NCI-H1048 (cell line): ENCODE measurements at regions not wholly inside any gene's neighbourhood (a gene's known extent, or its start where the extent isn't known, plus 50 kb on each side); places are given as distances from the start of the nearest gene placed in this dataset.
"Not testable (repeated sequence)": the region's sequence is repeated elsewhere in the genome, so short reads cannot be mapped to it uniquely, and the experiment has no call there.

ENCODE experiments used
- DNase-seq: peaks from one replicate; lab custom pipeline; 2025; lab: John Stamatoyannopoulos, UW

DNA sequence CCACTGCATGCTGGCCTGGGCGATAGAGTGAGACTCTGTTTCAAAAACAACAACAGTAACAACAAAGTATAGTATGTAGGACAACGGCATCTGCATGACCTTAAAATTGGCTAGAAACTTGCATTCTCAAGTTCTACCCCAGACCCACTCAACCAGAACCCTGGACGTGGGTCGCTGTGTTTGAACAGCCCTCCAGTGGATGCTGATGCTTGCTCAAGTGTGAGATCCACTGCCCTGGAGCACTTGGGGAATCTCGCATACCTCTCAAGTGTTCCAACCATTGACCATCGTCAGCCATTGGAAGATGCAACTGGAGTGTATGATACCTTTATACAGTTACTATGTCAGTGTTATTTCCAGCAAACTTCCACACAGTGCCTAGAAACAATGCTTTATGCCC is 435.9 kb downstream of the DCDC2C start:
- DNase-seq = no peak

DNA sequence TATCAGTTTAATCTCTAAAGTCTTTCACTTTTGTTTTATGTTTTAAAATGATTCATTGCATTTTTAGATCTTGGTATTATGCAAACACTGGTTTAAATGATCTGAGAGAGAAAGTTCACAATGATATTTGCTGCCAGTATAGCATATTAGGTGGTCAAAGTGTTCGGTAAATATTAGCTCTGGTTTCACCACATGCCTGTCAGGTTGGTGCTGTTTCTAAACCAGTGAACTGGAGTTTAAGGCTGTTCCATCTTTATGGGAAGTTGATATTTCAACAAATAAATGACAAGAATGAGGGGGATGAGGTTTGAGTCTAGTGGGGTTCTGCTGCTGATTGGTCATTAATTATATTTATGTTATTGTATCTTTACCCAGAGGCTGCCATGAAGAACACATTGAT is 436.4 kb downstream of the DCDC2C start:
- DNase-seq = no peak

DNA sequence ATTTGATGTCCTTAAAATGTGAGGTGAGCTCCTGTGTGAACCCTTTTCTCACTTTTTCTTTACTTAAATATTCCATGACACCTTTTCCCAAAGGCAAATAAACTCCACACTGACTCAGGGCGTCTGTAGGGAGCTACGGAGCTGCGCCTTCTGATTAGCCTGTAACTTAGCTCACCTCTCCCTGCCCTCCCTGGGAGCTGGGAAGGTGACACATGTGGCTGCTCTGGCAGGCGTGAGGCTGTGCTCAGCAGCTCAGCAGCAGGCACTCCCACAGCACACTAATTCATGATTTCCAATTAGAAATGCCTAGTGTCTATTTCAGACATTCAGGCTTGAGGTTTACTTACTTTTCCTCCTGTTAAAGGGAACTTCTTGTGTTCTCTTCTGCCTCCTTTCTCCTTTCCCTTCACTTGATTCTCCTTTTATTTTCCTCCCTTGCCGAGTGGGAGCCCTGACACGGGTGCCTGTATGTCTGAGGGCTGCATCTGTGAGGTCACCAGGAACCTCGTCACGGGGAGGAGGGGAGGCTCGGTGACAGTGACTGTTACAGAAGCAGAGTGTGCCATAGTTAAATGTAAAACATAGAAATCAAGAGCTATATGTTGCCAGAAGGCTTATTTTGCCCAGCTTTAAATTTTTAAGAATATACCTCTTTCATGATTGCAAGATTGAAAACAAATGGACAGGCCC is 437.1 kb downstream of the DCDC2C start:
- DNase-seq = no peak

DNA sequence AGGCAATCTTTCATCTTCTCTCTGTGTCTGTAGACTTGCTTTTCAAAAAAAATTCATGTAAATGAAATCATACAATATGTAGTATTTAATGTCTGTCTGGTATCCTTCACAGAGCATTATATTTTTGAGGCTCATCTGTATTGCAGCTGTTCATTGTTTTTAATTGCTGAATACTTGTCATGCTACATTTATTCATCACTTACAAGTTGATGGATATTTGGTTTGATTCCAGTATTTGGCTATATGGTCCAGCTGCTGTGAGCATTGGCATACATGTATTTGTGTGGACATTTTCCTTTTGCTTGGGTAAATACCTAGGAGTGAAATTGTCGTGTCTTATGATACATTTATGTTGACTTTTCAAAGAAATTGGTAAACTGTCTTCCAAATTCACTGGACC is 441.4 kb downstream of the DCDC2C start:
- DNase-seq = no peak

DNA sequence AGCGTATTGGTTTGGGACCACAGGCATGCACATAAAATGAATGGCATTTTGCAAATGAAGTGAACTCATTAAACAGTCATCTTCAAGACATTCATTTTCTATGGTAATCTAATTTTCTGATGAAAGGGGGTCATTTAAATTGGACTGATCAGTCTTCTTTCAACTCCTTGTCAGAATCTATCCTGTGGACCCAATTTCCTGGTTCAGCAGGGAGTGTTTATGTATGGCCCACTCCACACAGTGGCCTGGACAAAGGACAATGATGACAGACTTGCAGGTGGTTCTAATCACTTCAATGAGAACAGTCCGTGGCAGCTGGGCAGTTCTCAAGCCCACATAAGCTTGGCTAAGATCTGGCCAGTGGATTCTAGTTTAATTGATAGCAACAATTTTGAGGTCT is 448.1 kb downstream of the DCDC2C start:
- no peak for DNase-seq

DNA sequence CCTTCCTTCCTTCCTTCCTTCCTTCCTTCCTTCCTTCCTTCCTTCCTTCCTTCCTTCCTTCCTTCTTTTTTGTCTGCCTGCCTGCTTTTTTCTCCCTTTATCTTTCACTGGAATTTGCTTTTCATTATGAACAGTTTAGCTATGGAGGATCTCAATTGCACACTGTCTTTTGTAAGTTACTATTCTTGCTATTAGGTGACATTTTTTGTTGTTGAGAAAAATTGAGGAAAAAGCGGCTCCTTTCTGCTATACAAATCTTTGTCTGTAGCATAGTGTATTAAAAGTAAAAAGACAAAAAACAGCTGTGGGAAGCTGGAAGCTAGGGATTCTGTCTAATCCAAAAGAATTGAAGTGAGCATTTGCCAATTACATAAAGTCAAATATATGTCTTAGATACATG is 448.7 kb downstream of the DCDC2C start:
- DNase-seq = no peak

DNA sequence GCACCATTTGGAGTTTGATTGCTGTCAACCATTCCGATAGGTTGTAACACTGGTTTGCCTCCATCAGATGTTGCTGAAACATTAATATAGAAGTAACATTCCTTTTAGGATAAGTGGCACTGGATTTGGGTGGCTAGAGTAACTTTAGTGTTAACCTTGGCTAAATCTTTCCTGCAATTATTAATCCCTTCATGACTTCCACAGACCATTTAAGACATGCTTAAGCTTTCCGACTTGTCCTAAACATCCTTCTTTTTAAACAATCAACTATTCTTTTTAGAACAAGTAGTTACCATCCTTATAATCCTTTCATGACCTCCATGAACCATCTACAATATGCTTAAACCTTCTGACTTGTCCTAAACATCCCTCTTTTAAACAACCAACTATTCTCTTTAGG is 465.5 kb downstream of the DCDC2C start:
- no peak for DNase-seq

DNA sequence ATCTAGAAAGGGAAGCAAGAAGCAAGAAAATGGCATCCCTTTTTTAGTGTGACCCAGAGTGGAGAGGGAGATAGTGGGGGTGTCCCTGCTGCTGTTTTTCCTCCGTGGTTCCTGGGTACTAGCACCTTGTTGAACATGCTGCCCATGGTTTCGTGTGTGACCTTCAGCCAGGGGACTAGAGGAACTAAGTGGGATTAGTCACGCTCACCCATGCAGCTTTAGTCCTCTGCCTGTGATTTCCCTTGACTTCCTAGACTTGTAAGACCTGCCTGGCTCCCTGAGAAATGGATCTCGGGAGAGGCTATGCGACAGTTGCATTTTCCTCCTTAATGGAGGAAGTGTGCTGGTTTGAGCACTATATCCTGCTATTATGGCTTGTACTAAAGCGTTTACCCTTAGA is 471.4 kb downstream of the DCDC2C start:
- no peak for DNase-seq

DNA sequence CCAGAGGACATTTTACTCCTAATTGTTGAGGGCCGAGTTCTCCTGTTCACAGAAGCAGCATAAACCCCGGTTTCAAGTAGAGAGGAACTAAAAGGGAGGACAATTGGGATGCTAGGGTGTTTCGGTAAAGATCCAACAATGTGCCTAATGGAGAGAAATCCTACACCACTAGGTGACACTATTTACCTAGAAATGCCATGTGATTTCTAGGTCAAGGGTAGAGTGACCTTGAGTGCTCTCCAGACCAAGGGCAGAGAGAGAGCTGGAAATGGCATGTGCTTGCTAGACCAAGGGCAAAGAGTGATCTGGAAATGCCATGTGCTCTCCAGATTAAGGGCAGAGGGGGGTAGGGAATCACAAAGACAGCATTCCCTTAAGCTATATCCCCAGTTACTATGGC is 472.0 kb downstream of the DCDC2C start:
- DNase-seq = no peak

DNA sequence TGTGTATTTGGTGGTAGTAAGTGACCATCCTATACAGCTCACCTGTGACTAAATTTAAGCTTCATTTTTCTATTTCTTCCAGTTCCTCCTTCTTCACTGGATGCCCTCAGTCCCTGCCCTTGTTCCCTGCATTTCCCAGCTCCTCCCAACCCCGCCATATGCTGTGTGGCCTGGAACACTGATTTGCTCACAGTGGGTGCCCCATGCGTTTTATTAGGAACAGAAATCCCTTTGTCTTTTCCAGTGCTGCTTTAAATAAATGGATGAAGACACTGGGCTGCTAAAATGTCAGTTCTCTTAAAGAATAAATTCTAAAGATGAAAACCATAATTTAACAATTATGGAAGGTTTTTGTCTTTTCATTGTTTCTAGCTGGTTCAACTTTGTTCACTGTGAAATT is 477.3 kb downstream of the DCDC2C start:
- no peak for DNase-seq

DNA sequence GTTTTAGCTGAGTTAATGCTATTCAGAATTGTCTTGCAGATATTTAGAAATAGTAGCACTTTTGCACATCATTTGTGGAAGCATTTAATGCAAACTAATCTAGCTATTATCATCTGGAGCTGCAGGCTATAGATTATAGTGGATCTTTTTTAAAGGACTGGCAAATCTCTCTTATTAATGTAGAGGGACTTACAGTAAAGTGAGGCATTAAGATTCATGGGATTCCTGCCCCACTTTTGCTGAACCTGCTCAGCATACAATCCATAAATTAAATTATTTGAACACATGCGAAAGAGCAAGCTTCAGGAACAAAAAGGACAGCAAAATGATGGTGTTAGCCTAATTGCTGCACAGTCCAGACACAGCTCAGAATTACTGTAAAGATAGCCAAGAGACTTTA is 477.7 kb downstream of the DCDC2C start:
- no peak for DNase-seq

DNA sequence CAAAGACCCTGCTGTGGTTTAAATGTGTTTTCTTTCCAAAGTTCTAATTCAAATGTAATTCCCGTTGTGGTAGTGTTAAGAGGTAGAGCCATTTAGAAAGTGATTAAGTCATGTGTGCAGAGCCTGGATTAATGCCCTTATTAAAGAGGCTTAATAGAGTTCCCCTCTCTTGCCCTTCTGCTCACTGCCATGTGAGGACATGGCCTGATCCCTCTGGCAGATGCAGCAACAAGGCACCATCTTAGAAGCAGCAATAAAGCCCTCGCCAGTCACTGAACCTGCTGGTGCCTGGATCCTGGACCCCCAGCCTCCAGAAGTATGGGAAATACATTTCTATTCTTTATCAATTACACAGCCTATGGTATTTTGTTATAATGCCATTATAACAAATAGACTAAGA is 485.2 kb downstream of the DCDC2C start:
- no peak for DNase-seq

DNA sequence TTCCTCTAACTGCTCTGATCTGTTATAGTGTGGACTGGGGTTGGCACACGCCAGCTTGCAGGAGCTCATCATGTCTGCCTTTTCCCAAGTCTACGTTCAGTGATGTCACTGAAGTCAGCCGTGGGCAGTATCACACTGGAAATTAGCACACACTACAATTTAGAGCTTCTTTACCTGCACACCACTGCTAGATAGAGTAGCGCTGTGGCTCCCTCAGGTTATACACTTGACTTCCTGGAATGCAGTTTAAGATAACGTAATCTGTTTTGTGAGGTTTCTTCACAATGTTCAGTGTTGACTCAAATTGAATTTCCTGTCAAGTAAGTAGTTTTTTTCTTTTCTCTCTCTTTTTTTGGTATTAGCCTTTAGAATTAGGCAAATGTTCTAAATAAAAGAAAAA is 487.2 kb downstream of the DCDC2C start:
- no peak for DNase-seq

DNA sequence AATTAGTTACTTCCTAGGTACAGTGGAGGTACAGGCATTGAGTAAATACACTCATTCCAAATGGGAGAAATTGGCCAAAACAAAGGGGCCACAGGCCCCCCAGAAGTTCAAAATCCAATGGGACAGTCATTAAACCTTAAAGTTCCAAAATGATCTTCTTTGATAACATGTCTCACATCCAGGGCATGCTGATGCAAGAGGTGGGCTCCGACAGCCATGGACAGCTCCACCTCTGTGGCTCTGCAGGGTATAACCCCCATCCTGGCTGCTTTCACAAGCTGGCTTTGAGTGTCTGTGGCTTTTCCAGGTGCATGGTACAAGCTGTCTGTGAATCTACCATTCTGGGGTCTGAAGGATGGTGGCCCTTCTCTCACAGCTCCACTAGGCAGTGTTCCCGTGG is 488.7 kb downstream of the DCDC2C start:
- DNase-seq = no peak

DNA sequence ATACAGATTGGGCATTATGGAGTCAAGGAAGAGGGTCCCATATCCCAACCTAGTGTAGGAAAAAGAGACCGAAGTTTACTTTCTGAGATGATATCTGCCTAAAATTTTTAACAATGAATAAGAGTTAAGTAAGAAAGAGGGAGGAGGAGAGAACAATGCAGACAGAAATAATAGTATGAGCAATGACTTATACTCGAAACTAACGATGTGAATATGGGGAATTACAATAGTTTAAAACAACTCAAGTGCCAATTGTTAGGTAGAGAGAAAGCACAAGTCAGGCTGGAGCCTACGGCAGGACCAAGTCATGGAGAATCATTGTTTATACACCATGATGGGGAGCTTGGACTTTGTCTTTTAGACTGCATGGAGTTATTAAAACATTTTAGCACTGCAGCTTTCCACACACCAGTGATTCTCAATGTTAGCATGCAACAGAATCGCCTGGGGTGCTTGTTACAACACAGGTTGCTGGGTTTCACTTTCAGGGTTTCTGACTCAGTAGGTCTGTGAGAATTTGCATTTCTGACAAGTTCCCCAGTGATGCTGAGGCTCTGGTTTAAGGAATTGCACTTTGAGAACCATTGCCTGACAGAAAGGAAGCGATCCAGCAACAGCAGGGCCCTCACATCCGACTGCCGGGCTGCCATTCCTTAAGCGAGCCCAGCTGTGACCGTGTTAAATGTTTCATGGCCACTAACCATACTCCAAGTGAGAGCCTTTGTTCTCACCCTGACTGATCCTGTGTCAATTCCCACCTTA is 511.2 kb downstream of the DCDC2C start:
- no peak for DNase-seq

DNA sequence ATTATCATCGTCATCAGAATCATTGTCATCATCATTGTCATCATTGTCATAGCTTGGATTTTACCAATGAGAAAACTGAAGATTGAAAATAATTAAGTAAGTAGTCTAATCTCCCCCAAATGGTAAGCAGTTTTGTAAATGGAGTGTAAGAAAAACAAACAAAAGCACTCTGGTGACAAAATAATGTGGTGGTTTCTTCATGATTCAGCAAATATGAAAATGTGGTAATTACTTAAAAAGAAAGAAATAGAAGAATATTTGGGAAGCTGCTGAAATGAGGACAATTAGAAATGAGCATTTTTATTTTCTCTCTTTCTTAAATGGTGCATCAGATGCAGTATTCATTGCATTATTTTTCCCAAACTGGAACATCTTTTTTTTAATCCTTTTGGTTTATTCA is 514.4 kb downstream of the DCDC2C start:
- DNase-seq = no peak

DNA sequence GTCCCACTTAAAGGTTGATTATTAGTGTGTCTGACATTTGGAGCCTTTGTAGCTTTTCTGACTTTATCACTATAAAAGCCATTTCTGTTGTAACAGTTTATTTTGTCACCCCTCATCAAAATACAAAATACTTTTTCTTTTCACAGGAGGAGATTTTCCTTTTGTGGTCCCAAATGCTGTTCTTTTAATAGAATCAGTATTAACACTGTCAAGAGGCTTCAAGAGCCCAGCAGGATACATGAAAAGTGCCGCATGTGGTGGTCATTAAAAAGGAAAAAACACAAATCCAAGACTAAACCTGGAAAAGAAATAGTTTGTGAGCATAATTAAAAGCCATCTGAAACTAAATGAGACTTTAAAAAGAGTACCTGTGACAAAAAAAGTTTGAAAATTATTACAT is 515.7 kb downstream of the DCDC2C start:
- no peak for DNase-seq

DNA sequence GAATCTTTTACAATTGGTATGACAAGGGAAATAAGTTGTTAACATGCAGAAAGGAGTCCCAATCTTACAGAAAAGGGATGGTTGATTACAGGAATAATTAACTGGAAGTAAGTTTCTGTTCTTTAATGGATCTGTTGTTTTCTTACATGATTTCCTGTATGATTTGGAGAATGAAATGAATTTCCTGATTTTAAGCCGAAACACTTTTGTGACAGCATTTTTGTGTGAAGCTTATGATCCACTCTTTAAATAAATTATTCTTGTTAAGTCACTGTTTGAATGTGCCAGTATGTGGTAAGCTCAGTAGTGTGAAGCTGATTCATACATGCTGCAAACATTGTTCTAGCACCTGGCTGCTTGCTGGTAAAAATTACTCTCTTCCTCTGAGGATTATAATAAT is 516.2 kb downstream of the DCDC2C start:
- DNase-seq = no peak

DNA sequence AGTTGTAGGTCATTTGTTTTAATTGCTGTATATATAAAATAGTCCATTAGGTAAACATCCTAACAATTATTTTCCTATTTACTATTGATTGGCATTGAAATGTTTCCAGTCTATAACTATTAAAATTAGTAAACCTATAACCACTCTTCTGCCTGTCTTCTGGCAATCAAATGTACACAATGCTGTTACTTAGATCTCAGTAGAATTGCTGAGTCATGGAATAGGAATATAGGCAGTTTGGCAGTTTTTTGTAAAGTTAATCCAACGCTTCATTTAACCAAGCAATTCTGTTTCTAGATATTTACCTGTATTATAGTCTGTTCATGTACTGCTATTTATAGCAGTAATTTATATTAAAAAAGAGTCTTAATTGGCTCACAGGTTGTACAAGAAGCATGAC is 518.1 kb downstream of the DCDC2C start:
- DNase-seq = no peak

DNA sequence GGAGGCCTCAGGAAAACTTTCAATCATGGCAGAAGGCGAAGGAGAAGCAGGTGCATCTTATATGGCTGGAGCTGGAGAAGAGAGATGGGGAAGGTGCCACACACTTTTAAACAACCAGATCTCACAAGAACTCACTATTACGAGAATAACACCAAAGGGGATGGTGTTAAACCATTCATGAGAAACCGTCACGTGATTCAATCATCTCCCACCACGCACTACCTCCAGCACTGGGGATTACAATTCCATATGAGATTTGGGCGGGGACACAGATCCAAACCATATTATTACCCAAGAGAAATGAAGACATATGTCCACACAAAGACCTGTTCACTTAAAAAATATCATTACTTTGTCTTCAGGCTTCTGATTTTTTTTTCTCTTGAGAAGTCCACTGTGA is 518.5 kb downstream of the DCDC2C start:
- no peak for DNase-seq

DNA sequence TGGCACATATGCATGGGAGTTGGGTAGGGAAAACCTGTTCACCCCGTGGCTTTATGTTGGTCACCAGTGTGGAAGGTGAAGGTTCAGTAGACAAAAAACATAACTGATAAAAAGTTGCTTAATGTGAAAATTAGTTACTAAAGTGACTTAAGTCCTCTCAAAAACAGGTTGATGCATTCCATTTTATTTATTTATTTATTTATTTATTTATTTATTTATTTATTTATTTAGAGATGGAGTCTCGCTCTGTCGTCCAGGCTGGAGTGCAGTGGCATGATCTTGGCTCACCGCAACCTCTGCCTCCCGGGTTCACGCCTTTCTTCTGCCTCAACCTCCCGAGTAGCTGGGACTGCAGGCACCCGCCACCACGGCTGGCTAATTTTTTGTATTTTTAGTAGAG is 541.0 kb downstream of the DCDC2C start:
- DNase-seq = not testable (repeated sequence)

DNA sequence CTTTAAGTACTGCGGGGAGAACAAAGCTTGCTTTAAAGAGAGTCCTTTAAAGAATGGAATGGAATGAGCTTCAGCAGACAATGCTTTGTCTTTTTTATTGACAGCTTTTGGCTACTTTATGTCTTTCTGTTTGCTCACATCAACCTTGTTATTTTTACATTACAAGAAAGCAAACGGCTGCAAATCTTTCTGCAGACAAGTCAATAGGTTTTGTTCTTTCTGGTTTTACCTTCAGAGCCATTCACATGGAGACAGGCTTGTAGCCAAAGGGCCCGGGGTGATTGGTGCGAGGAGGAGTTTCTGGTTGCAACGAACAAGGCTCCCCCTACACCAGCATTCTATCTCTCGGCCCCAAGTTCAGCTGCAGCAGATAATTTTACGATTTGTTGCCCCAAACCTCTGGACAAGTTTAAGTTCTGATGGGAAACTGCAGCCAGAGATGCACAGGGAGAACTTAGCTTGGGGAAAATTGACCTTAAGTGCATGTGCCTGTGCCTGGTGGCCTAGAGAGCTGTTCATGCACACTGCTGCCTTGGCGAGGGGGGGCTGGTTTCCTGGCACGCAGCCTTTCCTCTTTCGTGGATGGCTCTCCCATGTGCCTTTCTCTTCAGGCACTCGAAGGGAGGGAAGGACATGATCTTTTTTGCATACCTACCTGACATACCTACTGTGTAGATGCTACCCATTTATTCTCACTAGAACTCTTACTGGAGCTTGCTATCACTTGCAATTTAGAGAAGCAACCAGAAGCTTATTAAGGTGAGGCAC is 543.2 kb downstream of the DCDC2C start:
- DNase-seq = no peak

DNA sequence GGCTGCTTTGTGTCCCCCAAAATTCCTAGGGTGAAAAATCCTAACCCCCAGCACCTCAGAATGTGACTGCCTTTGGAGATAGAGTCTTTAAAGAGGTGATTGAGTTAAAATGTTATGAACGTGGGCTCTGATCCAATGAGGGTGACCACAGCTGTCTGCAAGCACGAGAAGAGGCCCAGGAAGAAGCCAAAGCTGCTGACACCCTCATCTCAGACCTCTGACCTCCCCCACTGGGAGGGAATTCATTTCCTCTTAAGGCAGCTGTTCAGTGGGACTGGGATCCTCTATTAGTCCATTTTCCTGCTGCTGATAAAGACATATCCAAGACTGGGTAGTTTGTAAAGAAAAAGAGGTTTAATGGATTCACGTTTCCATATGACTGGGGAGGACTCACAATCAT is 544.4 kb downstream of the DCDC2C start:
- DNase-seq = no peak
